HG02623 (cell line): ENCODE measurements at regions not wholly inside any gene's neighbourhood (a gene's known extent, or its start where the extent isn't known, plus 50 kb on each side); places are given as distances from the start of the nearest gene placed in this dataset.

ENCODE experiments used
- ATAC-seq: cut with Tn5 transposase; IDR thresholded peaks from one replicate; pipeline ENCODE4 v1.9.1; 2021; ENCODE audit warnings: moderate library complexity; ENCODE audit not compliant: unreplicated experiment

- no peak for ATAC-seq
Measured at GRCh38 chr1:218670875-218671274, 325.7 kb downstream of the TGFB2 start.

- no peak for ATAC-seq
Measured at GRCh38 chr1:218671573-218671972, 326.4 kb downstream of the TGFB2 start.

DNA sequence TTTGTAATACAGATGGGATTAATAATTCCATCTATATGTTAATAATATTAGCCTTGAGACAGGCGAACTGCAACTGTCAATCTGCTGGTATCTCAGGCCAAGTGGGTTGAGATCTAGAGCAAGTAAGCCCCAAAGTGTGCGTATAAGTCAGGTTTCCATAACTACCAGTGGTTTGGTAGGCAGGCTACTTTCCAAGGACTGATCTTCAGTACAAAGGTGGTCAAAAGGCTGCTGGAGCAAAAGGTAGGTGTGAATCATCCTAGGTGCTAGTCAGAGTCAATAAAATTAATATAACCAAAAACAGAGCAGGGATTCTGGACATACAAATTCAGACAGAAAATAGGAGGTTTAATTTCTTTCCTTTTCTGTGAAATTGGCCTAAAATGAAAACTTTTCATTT lies 328.0 kb downstream of the TGFB2 start:
- no peak for ATAC-seq

DNA sequence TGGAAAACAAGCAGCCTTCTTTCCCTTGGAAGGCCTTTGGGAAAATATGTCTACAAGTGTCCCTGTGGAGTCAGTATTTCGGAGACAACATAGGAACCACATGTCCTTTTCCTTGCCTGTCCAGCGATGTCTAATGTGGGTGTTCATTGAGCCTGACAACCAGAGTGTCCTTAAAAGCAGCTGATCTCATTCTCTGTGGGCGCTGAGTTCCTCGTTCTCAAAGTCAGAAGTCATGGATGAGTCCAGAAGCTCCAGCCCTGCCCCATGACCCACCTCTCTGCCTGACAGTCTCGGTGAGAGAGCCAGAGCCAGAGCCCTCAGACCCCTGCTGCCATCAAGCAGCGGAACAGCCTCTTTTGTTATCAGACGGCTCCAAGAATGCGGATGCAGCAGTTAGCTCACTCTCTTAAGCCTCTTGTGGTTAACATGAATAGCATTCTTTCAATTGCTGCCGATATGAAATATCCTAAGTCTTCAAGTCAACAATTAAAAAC lies 329.2 kb downstream of the TGFB2 start:
- ATAC-seq = no peak

DNA sequence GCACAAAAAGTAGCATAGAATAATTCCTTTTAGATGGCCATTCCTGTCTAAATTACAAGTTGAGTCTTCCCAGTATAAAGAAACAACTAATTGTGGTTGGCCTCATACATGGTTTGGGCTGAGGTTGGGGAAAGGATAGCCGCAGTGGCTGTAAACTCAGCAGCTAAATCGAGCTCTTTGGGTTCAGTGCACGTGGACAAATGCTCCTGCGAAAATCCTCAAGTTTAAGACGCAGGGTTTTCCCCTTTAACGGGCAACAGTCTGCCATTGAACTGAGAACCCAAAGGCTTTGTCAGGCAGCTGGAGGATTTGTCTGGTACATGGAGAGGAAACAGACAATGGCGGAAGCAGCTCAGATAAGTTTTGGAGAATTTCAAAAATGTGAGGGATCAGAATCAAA lies 331.9 kb downstream of the TGFB2 start:
- ATAC-seq = no peak

DNA sequence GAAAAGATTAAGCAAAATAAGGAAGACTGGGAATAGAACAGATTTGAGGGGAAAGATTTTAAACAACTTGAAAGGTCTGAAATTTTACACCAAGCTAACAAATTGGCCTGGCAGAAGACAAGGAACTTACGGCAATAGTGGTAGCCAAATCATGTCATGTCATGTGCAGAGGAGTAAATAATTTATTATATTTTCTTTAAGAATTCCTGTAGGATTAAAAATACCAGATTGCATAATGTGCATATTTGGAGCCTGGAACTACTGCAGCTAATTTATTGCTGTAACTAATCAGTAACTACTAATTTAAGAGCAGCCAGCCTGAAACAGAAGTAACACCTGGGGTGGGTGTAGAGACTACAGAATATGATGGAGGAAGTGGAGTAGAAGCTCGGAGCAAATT lies 334.3 kb downstream of the TGFB2 start:
- ATAC-seq = no peak

- no peak for ATAC-seq
Measured at GRCh38 chr1:218679988-218680748, 335.0 kb downstream of the TGFB2 start.

DNA sequence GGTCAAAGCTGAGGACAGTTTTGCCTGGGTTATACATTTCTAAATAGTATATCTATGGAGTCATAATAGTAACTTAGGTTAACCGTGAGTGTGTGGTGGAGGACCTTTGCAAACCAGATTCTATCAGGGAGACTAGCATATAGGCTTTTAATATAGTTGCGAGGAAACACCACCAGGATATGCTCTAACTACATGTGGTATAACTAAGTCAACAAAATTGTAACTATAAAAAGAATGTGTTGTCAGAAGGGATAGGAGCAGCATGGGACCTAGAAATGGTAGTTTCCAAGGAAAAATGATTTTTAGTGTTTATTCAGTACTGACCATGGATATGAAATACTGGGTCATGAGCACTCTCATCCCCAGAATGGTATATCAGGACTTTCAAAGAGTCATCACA lies 338.1 kb downstream of the TGFB2 start:
- ATAC-seq = no peak

- no peak for ATAC-seq
Measured at GRCh38 chr1:218686258-218686657, 341.1 kb downstream of the TGFB2 start.

- no peak for ATAC-seq
Measured at GRCh38 chr1:218686761-218687160, 341.6 kb downstream of the TGFB2 start.

DNA sequence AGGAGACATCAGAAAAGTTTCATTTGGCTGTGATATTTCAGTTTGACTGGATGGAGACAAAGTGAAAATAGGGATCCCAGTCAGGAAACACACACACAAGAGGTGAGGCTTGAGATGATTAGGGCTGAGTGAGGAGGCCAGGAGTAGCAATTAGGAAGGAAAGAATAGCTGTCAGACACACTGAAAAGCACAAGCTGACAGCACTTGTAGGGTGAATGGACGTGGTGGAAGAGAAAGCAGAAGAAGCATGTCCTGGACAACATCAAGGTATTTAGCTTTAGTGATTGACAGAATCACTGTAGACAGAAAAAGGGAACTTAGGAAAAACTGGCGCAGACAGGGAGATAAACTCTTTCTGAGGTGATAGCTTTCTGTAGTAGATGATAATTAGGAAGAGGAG lies 347.7 kb downstream of the TGFB2 start:
- no peak for ATAC-seq

- no peak for ATAC-seq
Measured at GRCh38 chr1:218693599-218693998, 348.5 kb downstream of the TGFB2 start.

DNA sequence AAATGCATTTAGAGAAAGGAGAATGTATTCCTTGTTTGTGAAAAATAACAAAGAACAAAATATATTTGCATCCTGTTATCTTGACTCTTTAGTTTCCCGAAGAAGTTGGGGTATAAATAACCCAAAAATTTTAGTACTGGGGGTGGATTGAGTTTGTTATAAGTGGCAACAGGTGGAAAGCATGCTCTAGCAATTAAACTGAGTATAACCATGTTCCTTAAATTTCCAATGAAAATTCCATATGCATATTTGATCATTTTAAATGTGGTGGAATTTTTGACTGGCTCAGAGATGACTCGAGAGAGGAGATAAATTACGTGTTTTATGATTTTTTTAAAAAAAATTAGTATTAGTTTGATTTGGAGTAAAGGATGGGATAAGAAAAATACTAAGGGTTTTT lies 348.9 kb downstream of the TGFB2 start:
- no peak for ATAC-seq

- no peak for ATAC-seq
Measured at GRCh38 chr1:218694636-218695035, 349.5 kb downstream of the TGFB2 start.

GRCh38 chr1:218695525-218695924 lies 350.4 kb downstream of the TGFB2 start:
- ATAC-seq = no peak

- ATAC-seq = no peak
Measured at GRCh38 chr1:218698141-218698540, 353.0 kb downstream of the TGFB2 start.

DNA sequence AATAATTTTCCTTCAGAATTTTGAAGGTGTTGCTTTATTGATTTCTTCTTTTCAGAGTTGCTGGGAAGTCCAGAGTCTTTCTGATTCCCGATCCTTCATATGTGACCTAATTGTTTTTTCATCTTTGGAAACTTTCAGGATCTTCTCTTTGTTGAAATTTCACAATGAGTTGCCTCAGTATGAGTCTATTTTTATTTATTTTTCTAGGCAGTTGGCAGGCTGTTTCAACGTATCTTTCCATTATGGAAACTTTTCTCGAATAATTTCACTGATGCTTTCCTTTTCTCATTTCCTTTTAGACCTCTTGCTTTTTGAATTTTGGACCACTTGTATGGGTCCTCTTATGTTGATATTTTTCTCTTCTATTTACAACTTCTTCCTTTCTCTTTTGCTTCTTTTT lies 354.3 kb downstream of the TGFB2 start:
- ATAC-seq = no peak

GRCh38 chr1:218699865-218700264 lies 354.7 kb downstream of the TGFB2 start:
- ATAC-seq = no peak

DNA sequence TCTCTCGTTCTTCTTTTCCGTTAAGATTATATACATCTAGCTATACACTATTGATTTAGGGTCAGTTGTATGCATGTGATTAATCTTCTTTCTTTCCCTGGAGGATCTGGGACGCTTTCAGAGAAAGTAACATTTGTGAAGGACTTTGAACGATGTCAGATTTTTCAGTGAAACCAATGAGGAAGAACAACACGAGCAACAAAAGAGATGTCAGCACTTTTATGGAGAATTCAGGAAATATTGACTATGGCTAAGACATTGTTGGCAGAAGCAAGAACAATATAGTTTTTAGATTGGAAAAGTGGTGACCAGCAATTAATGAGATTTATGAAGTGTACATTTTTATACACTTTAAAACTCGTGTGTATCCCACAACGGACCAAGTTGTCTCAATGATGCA lies 355.5 kb downstream of the TGFB2 start:
- no peak for ATAC-seq

GRCh38 chr1:218701131-218701530 lies 356.0 kb downstream of the TGFB2 start:
- ATAC-seq = no peak

- ATAC-seq = no peak
Measured at GRCh38 chr1:218702775-218703174, 357.6 kb downstream of the TGFB2 start.

GRCh38 chr1:218703836-218704235 lies 358.7 kb downstream of the TGFB2 start:
- ATAC-seq = no peak

DNA sequence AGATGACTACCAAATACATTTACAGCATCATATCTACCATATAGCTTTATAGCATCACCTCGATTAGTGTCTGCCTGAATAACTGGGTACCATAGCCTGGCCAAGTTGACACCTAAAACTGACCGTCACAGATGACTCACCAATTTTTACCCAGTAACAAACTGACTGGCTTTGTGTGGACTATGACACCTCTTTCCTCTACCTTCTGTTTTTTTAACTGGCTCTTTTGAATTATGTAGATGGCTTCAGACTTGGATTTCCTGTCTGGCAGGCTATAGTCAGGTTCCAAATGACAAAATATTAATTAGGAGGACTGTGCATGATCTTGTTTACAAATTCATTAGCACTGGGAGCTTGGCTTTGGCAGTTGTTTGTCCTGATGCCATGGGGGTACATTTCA lies 360.3 kb downstream of the TGFB2 start:
- ATAC-seq = no peak
